T-helper 9 cell (primary cell): ENCODE measurements at regions not wholly inside any gene's neighbourhood (a gene's known extent, or its start where the extent isn't known, plus 50 kb on each side); places are given as distances from the start of the nearest gene placed in this dataset.

Experiments used
- DNase-seq: peaks from one replicate; pipeline ENCODE4 v3.0.0-alpha.2; 2020

DNA sequence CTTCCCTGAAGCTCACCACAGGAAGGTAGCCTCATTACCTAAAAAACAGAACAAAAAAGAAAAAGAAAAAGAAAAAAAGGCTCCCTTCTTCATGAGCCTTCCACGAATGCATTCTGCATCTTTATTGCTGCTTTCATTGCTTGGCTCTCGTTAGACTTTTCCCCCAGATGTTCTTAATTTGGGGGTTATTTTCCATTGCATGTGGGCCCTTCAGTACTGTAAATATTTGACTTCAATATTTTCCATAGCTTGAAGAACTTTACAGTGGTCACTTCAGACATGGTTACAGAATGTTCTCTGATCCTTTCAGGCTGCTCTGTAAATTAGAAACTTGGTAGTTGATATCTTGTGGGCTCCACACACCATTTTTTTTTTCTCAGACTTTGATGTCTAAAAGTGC lies 65.6 kb upstream of the COPS8 start:
- DNase-seq = no peak

DNA sequence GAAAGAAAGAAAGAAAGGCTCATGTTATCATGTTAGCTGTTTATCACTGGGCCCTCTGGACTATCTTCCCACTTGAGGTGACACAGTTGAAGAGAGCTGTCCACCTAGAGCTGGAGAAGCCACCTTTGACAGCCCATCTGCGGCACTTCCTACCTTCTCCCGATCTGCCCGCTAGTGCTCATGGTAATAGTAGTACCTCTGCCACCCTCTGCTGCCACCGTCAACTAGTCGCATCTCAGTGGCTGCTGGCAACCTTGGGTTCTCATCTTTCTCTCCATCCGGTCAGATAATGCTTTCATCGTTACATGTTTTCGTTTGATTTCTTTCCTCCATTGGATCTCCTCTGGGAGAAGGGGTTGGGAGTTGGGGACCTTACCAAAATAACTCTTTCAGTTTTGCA lies 63.2 kb upstream of the COPS8 start:
- DNase-seq = no peak

DNA sequence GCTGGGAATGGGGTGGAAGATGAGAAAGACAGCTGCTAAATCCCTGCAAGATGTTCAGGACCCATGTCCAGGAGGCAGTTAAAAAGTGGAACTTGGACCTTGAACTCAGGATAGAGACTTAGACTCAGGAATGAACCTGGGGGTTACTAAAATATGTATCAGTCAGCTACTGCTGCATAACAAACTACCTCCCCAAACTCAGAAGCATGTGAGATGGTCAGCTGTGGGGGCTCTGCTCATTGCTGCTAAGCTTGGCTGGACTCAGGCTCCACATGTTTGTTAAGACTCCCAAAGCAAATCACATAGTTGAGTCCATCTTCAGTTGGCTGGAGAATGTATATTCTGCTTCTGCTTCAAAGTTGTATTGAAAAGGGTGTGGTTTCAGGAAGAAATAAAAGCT lies 61.4 kb upstream of the COPS8 start:
- no peak for DNase-seq

DNA sequence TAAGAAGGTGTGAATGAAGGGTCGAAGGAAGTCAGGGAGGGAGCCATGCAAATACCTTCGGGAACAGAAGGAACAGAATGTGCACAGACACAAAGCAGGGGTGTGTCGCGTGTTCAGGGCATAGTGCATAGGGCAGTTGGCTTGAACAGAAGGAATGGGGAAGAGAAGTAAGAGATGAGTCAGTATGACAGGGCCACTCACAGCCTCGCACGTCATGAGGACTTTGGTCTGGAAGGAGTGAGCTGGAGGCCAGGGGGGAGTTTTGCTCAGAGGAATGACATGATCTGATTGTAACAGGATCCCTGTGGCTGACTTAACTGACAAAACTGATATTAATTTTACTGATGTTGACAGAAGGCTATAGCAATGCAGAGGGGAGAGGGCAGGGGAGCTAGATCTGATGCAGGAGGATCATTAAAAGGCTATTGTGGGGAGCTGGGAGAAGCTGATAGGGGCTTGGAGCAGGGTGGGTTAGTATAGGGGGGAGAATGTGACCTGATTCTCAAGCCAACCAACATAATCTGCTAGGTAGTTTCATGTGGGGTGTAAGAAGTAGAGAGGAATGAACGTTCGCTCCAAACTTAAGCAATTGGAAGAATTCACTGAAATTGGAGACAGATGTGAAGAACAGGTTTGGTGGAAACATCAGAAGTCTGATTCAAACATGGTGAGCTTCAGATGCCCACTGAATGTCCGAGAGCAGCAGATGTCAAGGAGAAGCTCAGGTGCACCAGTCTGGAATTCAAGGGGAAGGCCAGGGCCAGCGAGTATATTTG lies 60.4 kb upstream of the COPS8 start:
- DNase-seq = no peak

DNA sequence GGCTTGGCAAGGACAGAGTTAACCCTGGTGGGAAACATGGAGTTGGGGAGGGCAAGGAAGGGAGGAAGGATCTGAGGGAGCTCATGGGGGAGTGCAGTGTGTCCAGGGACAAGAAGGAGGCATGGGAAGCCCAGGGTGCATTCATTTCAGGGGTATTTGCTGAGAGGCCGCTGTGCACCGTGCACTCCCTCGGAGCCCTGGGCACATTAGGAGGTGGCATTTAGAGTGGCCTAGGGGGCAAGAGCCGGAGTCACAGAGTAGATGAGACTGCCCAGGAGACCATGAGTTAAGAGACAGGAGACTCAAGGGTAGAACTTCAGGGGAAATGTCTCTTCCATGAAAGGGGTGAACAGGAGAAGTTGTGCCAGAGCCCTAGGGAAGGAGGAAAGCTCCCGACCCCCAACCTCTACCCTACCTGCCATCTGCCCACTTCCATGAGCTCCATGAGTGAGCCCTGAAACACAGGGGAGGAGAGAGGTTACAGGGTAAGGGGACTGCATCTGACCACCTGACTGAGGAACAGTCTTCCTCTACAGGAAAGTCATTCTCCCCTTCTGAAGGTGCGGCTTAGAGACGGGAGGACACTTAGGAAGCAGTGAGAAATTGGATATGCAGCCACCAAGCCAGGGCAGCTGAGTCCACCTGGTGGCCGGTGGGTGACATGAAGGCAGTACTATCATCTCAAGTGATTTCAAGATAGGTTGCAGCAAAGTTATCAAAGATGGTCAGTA lies 58.5 kb upstream of the COPS8 start:
- DNase-seq = peak; percentile 34

- DNase-seq = no peak
Measured at GRCh38 chr2:237027712-237028029, 58.0 kb upstream of the COPS8 start.

DNA sequence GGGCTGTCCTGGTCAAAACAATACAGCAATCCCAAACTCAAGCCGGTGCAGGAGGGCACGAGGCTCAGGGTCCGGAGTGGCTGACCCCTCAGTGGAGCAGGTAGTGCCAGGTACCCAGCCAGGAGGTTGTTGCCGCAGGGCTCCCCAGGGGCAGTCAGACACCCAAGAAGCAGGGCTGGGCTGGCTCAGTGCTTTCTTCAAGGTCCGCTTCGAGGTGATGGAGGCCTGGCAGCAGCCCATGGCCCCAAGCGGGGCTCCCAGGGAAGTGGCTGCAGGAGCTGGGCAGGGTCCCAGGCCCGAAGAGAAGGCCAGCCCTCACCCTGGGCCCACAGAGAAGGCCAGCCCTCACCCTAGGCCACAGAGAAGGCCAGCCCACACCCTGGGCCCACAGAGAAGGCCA lies 55.3 kb upstream of the COPS8 start:
- DNase-seq = no peak

DNA sequence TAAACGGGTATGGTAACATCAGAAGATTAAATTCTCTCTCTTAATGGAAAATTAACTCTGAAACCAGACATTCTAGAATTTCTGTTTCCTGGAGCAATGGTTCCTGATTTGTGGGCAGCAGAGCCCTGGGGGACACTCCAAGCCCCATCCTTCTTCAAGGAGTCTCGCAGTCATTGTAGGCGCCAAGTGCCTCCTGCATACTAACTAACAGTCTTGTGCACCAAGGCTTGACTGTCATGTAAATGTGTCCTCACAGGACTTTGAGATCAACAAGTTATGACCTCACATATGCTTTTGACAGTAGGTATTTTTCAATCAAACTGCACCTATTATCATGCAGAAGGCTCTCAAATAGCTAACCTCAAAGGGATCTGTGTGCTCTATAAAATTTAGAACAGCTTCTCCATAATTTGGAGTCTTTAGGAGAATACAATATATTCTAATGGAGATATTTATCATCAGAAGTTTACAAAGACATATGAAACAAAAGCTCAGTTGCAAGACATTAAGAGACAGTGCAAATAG lies 52.1 kb upstream of the COPS8 start:
- no peak for DNase-seq

DNA sequence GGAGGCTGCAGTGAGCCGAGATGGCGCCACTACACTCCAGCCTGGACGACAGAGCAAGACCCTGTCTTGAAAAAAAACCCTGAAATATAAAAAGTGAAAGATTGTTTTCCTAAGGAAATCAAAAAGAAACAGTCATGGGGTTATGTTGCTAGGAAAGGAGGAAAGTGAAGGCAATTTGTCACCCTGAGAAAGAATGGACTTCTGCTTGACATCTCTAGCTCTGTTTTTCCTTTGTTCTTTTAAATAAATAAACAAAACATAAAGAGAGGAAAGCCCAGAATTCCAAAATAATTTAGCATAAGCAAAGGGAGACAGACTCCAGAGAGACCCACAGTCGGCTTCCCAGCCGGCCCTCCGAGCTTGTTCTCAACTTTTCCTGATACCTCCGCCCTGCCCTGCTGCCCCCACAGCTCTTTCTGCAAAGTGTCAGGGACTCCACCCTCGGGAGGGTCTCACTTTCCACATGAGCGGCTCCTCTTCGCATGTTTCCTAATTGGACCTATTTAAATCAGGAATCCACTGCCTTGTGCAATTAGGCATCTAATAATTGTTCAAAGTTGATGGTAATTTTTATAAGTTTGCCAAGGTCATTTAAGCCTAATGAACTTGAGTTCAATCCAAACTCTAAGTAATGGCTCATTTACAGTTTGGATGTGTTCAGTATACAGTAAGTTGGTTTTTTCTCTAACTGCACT lies 49.8 kb upstream of the COPS8 start:
- no peak for DNase-seq
